ENCODE measurements at regions not wholly inside any gene's neighbourhood (a gene's known extent, or its start where the extent isn't known, plus 50 kb on each side); places are given as distances from the start of the nearest gene placed in this dataset.
A peak's percentile ranks its signal among the peaks of the same experiment; 100 is the strongest.
"Not testable (repeated sequence)": the region's sequence is repeated elsewhere in the genome, so short reads cannot be mapped to it uniquely, and the experiment has no call there.

DNA sequence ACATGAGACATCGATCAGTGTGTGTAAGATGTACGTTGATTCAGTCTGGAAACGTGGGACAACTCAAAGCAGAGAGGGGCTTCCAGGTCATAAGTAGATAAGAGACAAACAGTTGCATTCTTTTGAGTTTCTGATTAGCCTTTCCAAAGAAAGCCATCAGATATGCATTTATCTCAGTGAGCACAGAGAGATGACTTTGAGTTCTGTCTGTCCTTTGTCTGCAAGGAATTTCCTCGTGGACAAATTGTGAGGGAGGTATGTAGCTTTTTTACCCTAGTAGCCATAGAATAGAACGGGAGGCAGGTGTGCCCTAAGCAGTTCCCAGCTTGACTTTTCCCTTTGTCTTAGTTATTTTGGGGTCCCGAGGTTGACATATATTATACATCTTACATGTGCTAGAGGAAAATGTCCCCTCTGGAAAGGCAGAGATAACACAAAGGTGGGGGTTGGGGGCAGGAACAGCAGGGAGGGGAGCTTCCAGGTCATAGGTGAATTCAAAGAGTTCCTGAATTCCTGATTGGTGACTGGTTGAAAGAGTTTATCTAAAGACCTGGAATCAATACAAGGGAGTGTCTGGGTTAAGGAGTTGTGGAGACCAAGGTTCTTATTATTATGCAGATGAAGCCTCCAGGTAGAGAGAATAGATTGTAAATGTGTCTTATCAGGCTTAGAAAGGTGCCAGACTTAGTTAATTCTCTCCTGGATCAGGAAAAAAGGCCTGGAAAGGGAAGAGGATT, 237.0 kb downstream of the NFATC2 start:
- no peak for DNase-seq (ENCODE audit: low spot score)

DNA sequence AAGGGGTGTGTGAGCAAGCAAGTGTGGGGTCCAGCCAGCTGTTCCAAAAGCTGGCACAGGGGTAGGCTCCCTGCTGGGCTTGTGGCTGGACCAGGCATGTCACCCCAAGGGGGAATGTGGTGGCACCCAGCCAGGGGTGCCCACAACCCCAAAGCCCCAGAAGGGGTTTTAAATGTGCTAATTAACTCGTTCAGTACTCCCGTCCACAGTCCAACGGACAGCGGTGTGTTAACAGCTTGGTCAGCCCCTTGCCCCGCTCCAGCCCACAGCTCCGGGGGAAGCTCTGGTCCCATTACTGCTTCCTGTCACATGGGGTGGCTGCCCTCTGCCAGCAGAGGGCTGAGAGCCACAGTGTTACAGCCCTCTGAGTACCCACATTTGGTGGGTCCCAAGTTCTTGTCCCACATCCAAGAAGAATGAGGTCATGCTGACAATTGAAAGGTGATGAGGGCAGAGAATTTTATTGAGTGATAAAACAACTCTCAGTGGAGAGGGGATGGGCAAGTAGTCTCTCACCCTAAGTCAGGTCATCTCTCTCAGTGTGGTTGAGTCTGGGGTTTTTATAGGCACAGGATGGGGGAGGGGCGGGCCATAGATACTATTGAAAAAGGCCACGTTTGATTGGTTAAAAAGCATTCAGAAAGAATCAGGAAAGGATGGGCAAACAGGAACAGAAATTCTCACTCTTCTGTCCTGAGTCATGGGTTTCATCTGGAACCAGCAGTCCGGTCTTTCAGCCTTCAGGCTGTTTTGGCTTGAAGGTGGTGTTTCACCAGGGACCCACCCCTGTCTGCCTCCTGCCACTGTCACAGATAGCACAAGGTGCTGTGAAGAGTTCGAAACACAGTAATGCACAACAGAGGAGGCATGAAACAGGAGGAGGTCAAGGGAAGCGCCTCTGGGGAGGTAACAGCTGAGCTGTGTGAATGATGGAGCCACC, 238.5 kb downstream of the NFATC2 start:
- DNase-seq (ENCODE audit: low spot score) = no peak

GRCh38 chr20:51301026-51301425, 241.5 kb downstream of the NFATC2 start:
- DNase-seq (ENCODE audit: low spot score) = no peak

DNA sequence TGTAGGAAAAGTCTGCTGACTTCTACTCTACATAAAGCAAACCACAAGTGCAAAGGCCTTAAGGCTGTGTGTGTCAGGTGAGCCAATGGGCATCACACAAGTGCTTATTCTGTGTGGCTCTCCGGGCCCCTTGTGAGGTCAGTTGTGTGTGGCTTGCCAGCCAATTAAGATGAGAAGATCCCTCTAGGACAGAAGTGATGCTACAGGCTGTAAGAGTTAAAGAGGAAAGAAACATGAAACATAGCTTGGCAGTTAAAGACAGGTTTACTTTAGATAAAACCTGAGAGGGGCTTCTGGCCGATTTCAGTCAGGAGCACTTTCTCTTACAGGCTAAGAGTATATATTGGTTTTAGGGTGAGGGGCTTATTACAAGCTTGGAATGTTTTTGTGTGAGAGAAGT, 242.4 kb downstream of the NFATC2 start:
- DNase-seq (ENCODE audit: low spot score) = no peak

GRCh38 chr20:51299413-51299812, 243.1 kb downstream of the NFATC2 start:
- no peak for DNase-seq (ENCODE audit: low spot score)

- DNase-seq (ENCODE audit: low spot score) = no peak
Observed at GRCh38 chr20:51298141-51298749, 244.3 kb downstream of the NFATC2 start.

- DNase-seq (ENCODE audit: low spot score) = no peak
Observed at GRCh38 chr20:51287628-51288413, 254.7 kb downstream of the NFATC2 start.

GRCh38 chr20:51286758-51287157, 255.8 kb downstream of the NFATC2 start:
- DNase-seq (ENCODE audit: low spot score) = no peak

DNA sequence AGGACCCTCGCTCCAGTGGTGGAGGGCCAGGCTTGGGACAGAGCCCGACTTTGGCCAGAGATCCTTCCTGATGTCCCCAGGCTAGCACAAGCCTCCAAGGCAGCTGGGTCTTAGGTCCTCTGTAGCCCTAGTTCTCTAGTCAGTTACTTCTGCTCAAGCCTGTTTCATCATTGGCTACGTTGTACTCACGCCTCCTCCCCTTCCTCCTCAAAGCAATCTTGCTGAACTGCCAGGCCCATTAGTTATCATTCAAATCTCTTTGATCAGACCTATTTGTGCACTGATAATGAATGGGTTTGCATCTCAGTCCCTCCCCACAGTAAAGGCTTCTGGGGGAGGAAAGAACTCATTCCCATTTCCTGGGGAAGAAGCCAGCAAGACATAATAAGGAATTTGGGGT, 256.8 kb downstream of the NFATC2 start:
- DNase-seq (ENCODE audit: low spot score) = no peak

GRCh38 chr20:51284871-51285270, 257.6 kb downstream of the NFATC2 start:
- no peak for DNase-seq (ENCODE audit: low spot score)

DNA sequence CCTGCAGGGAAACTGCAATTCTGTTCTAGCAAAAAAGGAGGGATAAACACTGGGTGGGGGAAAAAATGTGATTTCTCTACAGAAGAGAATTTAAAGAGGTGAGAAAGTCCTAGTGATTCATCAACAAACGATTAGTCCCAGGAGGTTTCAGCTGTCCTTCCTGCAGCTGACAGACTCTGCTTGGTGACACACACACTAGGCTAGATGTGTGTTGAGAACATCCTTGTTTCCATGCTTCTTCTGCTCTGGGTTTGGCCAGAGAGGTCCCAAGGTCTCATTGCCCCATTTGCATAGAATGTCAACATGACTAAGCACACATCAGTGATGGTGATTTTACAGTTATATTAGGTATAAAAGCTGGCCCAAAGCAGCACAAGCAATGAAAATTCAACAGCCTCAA, 258.3 kb downstream of the NFATC2 start:
- no peak for DNase-seq (ENCODE audit: low spot score)

DNA sequence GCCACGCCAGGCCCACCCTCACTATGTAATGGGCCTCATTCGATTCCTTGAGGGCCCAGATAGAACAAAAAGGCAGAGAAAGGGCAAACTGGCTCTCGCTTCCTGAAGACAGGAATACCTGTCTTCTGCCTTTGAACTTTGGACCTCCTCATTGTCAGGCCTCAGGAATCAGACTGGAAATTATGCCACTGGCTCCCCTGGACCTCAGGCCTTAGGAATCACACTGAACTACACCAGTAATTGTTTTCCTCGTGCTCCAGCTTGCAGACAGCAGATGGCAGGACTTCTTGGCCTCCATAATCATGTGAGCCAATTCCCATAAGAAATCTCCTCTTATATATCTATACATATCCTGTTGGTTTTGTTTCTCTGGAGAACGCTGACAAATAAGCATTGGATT, 258.6 kb upstream of the KCNG1 start:
- no peak for DNase-seq (ENCODE audit: low spot score)

- no peak for DNase-seq (ENCODE audit: low spot score)
Observed at GRCh38 chr20:51280047-51280446, 257.1 kb upstream of the KCNG1 start.

DNA sequence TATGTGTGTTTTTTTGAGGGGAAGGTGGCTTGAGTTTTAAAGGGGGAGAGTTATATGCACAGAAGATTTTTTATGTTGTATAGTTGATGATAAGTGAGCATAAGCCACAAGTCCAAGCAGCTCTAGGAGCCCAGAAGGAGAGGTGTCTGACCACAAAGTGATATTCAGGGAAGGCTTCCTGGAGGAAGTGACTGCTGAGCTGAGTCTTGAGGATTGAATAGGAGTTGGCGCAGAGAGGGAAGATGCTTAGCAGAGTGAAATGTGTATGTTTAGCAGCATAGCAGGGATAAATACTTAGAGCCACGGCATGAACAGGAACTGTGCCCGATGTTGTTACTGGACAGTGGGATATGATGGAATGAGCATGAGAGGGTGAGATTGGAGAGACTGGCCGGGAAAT, 255.1 kb upstream of the KCNG1 start:
- DNase-seq (ENCODE audit: low spot score) = no peak

GRCh38 chr20:51276296-51276695, 253.4 kb upstream of the KCNG1 start:
- no peak for DNase-seq (ENCODE audit: low spot score)

GRCh38 chr20:51275826-51276225, 252.9 kb upstream of the KCNG1 start:
- no peak for DNase-seq (ENCODE audit: low spot score)

DNA sequence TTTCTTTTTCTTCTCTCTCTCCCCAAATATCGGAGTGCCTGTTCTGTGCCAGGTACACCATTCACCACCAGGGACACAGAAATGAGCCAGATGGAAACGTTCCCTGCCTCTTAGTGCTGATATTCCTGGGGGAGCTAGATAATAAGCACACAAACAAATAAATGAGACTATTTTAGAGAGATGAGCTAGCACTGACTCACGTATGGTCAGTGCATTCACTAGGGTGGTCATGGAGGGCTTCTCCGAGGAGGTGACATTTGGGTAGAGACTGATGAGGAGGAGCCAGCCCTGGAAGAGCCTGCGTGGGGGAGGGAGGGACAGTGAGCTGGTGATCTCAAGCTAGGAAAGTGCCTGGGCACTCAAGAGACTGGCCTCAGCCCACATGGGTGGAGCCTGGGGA, 252.3 kb upstream of the KCNG1 start:
- DNase-seq (ENCODE audit: low spot score) = no peak

DNA sequence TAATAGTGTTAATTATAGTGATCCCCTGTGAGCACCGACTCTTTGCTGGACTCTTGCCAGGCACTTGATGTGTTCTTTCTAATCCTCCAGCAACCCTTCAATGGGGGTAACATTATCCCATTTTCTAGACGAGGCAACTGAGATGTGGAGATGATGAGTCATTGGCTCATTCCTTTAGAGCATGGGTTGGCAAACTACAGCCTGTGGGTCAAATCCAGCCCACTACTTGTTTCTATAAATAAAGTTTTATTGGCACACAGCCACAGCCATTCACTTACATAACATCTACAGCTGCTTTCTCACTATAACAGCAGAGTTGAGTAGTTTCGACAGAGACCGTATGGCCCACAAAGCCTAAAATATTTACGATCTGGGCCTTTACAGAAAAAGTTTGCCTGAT, 249.5 kb upstream of the KCNG1 start:
- peak; percentile 31 for DNase-seq (ENCODE audit: low spot score)

- no peak for DNase-seq (ENCODE audit: low spot score)
Observed at GRCh38 chr20:51271931-51272330, 249.0 kb upstream of the KCNG1 start.

- not testable (repeated sequence) for DNase-seq (ENCODE audit: low spot score)
Observed at GRCh38 chr20:51271289-51271688, 248.4 kb upstream of the KCNG1 start.

GRCh38 chr20:51269671-51270070, 246.8 kb upstream of the KCNG1 start:
- no peak for DNase-seq (ENCODE audit: low spot score)

GRCh38 chr20:51267679-51268078, 244.8 kb upstream of the KCNG1 start:
- DNase-seq (ENCODE audit: low spot score) = no peak
